ENCODE measurements at regions not wholly inside any gene's neighbourhood (a gene's known extent, or its start where the extent isn't known, plus 50 kb on each side); places are given as distances from the start of the nearest gene placed in this dataset.

- 51% methylated on average over 3 of the region's 3 CpGs for WGBS (ENCODE audit: insufficient coverage, low coverage, low lambda C conversion rate, missing lambda C conversion rate)
- ATAC-seq (no peak), DNase-seq (no peak)
- H3K4me3 ChIP-seq: no peak overlapping the region
- H3K4me1 ChIP-seq: no peaks in the 10 kb centered on the region
- TF ChIP-seq, protein P1, sequence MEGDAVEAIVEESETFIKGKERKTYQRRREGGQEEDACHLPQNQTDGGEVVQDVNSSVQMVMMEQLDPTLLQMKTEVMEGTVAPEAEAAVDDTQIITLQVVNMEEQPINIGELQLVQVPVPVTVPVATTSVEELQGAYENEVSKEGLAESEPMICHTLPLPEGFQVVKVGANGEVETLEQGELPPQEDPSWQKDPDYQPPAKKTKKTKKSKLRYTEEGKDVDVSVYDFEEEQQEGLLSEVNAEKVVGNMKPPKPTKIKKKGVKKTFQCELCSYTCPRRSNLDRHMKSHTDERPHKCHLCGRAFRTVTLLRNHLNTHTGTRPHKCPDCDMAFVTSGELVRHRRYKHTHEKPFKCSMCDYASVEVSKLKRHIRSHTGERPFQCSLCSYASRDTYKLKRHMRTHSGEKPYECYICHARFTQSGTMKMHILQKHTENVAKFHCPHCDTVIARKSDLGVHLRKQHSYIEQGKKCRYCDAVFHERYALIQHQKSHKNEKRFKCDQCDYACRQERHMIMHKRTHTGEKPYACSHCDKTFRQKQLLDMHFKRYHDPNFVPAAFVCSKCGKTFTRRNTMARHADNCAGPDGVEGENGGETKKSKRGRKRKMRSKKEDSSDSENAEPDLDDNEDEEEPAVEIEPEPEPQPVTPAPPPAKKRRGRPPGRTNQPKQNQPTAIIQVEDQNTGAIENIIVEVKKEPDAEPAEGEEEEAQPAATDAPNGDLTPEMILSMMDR (IDR thresholded peaks at IDR 0.05): no peak
- TF ChIP-seq POLR2A (IDR thresholded peaks at IDR 0.05): no peak
- no peaks in the 10 kb centered on the region for H3K36me3 ChIP-seq
- H3K9me3 ChIP-seq: no peaks in the 10 kb centered on the region
- intact Hi-C loops (cut with DNase I): no loop called here
- no peaks in the 10 kb centered on the region for H3K27me3 ChIP-seq
- no peak overlapping the region for H3K27ac ChIP-seq
Observed at GRCh38 chr5:63603996-63604395, 358.2 kb downstream of the HTR1A start.

DNA sequence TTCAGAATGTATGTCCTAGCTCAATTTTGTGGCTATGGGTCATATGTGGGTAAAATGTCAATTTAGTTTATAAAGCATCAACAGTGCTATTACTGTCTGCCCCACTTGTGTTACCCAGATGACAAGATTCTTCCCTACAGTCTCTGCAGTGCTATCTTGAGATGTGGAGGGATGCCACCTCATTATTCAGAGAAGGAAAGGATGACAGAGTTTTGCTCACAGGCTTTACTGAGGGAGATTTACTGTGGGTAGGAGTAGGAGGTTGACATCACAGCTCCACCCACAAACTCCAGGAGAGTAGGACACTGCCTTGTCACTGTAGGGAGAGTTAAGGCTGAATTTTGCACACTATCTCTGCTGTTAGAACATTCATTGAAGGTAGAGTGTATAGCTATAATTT, 359.3 kb downstream of the HTR1A start:
- no peak overlapping the region for H3K4me3 ChIP-seq
- no peak for DNase-seq
- no peak for ATAC-seq
- no peaks in the 10 kb centered on the region for H3K27me3 ChIP-seq
- intact Hi-C loops (cut with DNase I): no loop called here
- no peaks in the 10 kb centered on the region for H3K9me3 ChIP-seq
- H3K27ac ChIP-seq: no peak overlapping the region
- H3K4me1 ChIP-seq: no peaks in the 10 kb centered on the region
- no peak for TF ChIP-seq POLR2A (IDR thresholded peaks at IDR 0.05)
- TF ChIP-seq, protein P1 (IDR thresholded peaks at IDR 0.05): no peak
- H3K36me3 ChIP-seq: no peaks in the 10 kb centered on the region

GRCh38 chr5:63596254-63596653, 366.0 kb downstream of the HTR1A start:
- Histone ChIP-seq H3K36me3 (no peaks in the 10 kb centered on the region), H3K27ac (no peak overlapping the region), H3K4me1 (no peaks in the 10 kb centered on the region), H3K4me3 (no peak overlapping the region), H3K9me3 (peaks cover 0 to 7% (median 0%) of the 10 kb centered on the region in 4 donors), H3K27me3 (no peaks in the 10 kb centered on the region)
- TF ChIP-seq, protein P1 (IDR thresholded peaks at IDR 0.05): no peak
- TF ChIP-seq POLR2A (IDR thresholded peaks at IDR 0.05): no peak
- DNase-seq (no peak), ATAC-seq (no peak)
- intact Hi-C loops (cut with DNase I): no loop called here

GRCh38 chr5:63573380-63573779, 388.9 kb downstream of the HTR1A start:
- intact Hi-C loops (cut with DNase I): no loop called here
- Histone ChIP-seq H3K27ac (no peak overlapping the region), H3K27me3 (no peaks in the 10 kb centered on the region), H3K36me3 (no peaks in the 10 kb centered on the region), H3K9me3 (no peaks in the 10 kb centered on the region), H3K4me1 (no peaks in the 10 kb centered on the region), H3K4me3 (no peak overlapping the region)
- TF ChIP-seq, protein P1 (IDR thresholded peaks at IDR 0.05): no peak
- TF ChIP-seq POLR2A (IDR thresholded peaks at IDR 0.05): no peak
- DNase-seq: no peak
- ATAC-seq: no peak

DNA sequence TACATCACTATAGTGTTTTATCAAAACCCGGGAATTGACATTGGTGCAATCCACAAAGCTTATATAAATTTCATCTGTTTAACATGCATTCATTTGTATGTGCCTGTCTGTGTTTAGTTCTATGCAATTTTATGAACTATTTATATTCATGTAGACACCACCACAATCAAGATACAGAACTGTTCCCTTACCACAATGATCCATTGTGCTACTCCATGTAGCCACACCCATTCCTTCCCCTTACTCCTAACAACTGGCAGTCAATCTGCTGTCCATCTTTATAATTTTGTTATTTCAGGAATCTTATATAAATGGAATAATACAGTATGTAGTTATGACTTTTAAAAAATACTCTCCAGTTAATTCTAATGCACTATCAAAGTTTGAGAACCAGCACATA, 389.5 kb downstream of the HTR1A start:
- Histone ChIP-seq H3K9me3 (no peaks in the 10 kb centered on the region), H3K27ac (no peak overlapping the region), H3K36me3 (no peaks in the 10 kb centered on the region), H3K4me1 (no peaks in the 10 kb centered on the region), H3K27me3 (no peaks in the 10 kb centered on the region), H3K4me3 (no peak overlapping the region)
- intact Hi-C loops (cut with DNase I): no loop called here
- ATAC-seq: no peak
- DNase-seq: no peak
- WGBS (ENCODE audit: insufficient coverage, low coverage, low lambda C conversion rate, missing lambda C conversion rate): 60% methylated on average over 1 of the region's 1 CpG
- TF ChIP-seq, protein P1 (IDR thresholded peaks at IDR 0.05): no peak
- TF ChIP-seq POLR2A (IDR thresholded peaks at IDR 0.05): no peak
